ENCODE measurements at regions not wholly inside any gene's neighbourhood (a gene's known extent, or its start where the extent isn't known, plus 50 kb on each side); places are given as distances from the start of the nearest gene placed in this dataset.
A peak's percentile ranks its signal among the peaks of the same experiment; 100 is the strongest.
"Not testable (repeated sequence)": the region's sequence is repeated elsewhere in the genome, so short reads cannot be mapped to it uniquely, and the experiment has no call there.

- DNase-seq (ENCODE audit: low read depth): no peak
These were observed 943.2 kb downstream of the MCTP2 start for GRCh38 chr15:95174301-95175259.

- no peak for DNase-seq (ENCODE audit: low read depth)
These were observed 944.7 kb downstream of the MCTP2 start for GRCh38 chr15:95175914-95176658.

DNA sequence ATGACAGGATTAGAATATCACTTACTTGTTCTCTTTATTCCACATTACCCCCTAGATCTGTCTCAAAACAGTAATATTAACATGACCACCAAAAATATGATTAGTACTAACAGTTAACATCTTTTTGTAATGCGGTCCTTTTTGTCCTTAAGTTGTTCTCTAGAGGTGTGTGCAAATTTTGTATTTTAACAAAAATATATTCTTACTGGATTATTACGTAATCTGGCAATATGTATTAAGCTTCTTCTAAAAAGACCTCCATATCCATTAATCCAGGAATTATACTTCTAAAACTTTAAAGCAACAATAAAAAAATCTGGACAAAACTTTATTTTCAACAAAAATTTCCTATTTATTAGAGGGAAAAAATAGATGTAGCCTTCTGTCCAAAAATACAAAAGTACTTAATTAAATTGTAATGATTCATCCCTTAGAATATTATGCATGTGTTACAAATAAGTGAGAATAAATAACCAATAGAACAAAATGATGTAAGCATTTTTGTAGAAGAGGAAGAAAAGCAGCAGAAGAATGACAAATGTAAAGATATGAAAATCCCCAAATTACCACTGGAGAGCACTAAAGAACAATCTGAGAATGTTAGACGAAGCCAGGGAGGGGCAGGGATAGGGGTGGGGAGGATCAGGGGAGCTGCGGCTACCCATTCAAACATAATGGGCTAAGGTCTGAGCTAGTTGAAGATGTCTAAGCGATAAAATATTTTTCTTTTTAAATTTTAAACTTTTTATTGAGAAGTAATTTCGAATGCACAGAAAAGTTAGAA is 945.6 kb downstream of the MCTP2 start:
- no peak for DNase-seq (ENCODE audit: low read depth)

DNA sequence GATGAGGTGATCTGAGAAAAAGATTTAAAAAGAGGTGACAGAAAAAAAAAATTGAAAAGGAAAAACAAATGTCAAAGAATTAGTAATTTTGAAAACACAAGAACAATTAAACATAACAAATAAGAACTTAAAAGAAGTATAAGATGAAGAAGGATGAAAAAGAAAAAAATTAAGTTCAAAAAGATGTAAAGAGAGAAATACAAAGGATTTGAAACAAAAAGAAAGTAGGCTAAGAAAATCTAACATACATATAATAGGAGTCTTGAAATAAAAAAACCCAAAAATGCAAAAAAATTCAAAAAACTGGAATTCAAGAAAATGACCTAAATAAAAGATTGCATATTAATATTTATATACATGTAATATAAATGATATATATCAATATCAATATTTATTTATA is 949.2 kb downstream of the MCTP2 start:
- no peak for DNase-seq (ENCODE audit: low read depth)

- DNase-seq (ENCODE audit: low read depth): no peak
These were observed 950.7 kb downstream of the MCTP2 start for GRCh38 chr15:95182091-95182490.

GRCh38 chr15:95192923-95193322 is 961.6 kb downstream of the MCTP2 start:
- no peak for DNase-seq (ENCODE audit: low read depth)

GRCh38 chr15:95194746-95195145 is 963.4 kb downstream of the MCTP2 start:
- no peak for DNase-seq (ENCODE audit: low read depth)

DNA sequence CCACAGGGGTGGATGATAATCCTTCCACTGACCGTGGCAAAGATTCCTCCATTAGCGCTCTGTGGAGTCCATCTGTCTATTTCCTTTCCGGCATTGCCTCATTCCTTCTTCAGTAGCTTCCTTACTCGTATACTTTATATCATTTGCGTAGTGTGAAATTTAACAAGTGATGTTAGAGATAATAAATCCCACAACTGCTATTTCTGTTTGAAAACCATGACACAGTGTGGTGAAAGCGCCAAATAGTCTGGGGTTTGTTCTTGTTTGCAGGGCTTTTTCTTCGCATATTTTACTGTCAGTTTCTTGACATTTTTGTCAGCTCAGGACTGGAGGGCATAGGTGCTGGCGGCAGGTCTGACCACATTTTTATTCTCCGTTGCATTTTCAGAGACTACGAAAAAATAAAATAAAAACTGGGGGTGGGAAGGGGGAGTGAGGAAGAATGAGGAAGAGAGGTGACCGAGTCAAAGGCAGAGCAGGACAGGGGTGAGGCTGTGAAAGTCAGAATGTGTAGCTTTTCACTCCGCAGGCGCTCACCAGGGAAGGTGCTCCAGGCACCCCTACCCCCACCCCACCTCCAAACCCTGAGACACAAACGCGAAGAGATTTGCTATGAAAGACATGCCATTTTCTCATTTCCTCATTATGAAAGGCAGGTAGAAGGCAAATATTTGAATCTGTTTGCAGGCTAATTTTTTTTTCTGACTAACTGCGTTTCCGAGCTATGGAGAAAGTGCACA is 965.0 kb downstream of the MCTP2 start:
- DNase-seq (ENCODE audit: low read depth): no peak

DNA sequence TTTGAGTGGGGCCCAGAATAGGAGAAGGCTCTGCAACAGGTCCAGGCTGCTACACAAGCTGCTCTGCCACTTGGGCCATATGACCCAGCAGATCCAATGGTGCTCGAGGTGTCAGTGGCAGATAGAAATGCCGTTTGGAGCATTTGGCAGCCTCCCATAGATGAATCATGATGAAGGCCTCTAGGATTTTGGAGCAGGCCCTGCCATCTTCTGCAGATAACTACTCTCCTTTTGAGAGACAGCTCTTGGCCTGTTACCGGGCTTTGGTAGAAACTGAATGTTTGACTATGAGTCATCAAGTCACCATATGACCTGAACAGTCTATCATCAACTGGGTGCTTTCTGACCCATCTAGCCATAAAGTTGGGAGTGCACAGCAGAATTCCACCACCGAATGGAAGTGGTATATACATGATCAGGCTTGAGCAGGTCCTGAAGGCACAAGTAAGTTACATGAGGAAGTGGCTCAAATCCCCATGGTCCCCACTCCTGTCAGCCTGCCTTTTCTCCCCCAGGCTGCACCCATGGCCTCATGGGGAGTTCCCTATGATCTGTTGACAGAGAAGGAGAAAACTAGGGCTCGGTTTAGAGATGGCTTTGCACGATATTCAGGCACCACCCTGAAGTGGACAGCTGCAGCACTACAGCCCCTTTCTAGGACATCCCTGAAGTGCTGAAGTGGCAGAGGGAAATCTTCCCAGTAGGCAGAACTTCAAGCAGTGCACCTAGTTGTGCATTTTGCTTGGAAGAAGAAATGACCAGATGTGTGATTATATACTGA is 971.4 kb downstream of the MCTP2 start:
- DNase-seq (ENCODE audit: low read depth): peak; percentile 60

DNA sequence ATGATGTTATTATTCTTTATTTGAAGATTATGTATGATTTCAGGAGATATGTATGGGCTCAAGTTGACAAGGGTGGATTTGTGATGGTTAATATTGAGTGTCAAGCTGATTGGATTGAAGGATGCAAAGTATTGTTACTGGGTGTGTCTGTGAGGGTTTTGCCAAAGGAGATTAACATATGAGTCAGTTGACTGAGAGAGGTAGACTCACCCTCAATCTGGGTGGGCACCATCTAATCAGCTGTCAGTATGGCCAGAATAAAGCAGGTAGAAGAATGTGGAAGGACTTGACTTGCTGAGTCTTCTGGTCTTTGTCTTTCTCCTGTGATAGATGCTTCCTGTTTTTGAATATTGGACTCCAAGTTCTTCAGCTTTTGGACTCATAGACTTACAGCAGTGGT is 973.7 kb downstream of the MCTP2 start:
- DNase-seq (ENCODE audit: low read depth): no peak

DNA sequence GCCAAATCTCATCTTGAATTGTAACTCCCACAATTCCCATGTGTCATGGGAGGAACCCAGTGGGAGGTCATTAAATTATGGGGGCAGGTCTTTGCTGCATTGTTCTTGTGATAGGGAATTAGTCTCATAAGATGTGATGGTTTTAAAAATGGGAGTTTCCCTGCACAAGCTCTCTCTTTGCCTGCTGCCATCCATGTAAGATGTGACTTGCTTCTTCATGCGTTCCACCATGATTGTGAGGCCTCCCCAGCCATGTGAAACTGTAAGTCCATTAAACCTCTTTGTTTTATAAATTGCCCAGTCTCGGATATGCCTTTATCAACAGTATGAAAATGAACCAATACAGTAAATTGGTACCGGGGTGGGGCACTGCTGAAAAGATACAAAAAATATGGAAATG is 974.5 kb downstream of the MCTP2 start:
- not testable (repeated sequence) for DNase-seq (ENCODE audit: low read depth)

DNA sequence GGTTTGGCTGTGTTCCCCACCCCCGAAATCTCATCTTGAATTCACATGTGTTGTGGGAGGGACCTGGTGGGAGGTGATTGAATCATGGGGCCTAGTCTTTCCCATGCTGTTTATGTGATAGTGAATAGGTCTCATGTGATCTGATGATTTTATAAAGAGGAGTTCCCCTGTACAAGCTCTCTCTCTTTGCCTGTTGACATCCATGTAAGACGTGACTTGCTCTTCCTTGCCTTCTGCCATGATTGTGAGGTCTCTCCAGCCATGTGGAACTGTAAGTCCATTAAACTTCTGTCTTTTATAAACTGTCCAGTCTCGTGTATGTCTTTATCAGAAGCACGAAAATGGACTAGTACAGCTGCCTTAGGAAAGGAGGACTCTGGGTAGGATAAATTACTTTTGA is 976.7 kb downstream of the MCTP2 start:
- no peak for DNase-seq (ENCODE audit: low read depth)

- no peak for DNase-seq (ENCODE audit: low read depth)
These were observed 977.6 kb downstream of the MCTP2 start for GRCh38 chr15:95208988-95209387.

- no peak for DNase-seq (ENCODE audit: low read depth)
These were observed 979.1 kb downstream of the MCTP2 start for GRCh38 chr15:95210436-95210981.

DNA sequence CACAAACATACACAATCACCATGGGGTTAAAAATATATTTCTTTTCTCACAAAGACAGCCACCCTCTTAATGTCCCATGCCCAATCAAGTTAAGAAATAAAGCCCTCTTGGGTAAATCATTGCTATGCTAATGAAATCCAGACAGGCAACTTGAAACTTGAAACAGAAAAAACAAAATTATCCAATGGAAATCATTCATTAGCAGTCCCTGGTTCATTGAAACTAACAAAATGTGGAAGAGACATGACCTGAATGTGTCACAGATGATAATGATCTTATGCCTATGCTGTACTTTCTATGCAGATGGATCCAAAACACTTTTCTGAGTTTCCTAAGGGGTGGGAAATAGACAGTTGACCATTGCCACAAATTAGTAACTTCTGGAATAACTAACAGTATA is 983.7 kb downstream of the MCTP2 start:
- no peak for DNase-seq (ENCODE audit: low read depth)

DNA sequence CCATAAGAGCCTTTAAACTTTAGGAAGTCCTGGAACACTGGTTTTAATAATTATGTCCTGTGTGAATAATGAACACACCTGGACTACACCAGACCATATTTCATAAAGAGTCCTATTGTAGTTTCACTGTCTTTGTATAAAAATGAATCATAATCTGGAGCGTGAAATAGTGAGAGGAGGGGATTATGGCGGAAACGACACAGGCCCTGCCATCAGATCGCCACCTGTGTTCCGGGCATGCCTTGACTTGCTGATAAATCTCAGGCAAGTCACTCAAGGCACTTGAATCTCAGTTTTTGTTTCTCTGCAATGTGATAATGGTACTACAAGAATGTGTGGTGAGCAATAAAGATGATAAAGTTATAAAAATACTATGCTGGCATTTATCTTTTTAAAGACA is 995.5 kb downstream of the MCTP2 start:
- DNase-seq (ENCODE audit: low read depth): no peak

- no peak for DNase-seq (ENCODE audit: low read depth)
These were observed 995.9 kb downstream of the MCTP2 start for GRCh38 chr15:95227235-95227634.

DNA sequence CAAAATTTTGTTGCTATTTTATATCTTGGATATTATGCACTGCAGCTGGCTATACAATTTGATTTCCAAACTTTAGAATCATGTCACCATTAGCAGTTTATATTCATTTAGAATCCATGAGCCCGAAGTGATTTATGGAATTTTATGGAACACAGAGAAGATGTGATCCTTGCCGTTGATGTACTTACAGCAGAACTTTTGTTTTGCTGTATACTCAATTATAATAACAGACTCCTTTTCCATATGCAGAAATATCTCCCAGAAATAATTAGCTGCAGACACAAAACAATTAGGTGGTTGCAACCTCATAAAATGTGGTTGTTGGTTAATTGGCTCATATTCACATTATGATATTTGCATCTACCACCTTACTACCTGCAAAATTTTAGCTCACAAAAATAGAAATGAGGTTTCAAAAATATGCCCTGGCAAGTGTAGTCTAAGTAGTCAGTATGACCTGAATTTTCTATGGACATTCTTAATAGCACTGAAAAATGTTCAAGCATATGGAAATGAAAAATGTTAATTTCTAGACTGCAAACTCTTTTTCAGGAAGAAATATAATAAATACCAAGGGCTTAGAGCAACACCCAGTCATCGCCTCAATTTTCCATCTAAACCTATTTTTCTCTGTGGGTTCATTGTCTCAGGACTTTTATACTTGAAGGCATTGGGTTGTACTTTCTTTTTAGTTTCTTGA is 997.6 kb downstream of the MCTP2 start:
- DNase-seq (ENCODE audit: low read depth): no peak

DNA sequence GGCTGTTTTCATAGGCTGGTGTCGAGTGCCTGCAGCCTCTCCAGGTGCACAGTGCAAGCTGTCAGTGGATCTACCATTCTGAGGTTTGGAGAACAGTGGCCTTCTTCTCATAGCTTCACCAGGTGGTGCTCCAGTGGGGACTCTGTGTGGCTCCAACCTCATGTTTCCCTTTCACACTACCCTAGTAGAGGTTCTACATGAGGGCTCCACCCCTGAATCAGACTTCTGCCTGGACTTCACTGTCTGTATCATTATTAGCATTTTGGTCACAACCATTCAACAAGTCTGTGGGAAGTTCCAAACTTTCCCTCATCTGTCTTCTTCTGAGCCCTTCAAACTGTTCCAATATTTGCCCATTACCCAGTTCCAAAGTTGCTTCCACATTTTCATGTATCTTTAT is 1003.7 kb downstream of the MCTP2 start:
- no peak for DNase-seq (ENCODE audit: low read depth)
